GM21423 (cell line): ENCODE measurements at regions not wholly inside any gene's neighbourhood (a gene's known extent, or its start where the extent isn't known, plus 50 kb on each side); places are given as distances from the start of the nearest gene placed in this dataset.
"Not testable (repeated sequence)": the region's sequence is repeated elsewhere in the genome, so short reads cannot be mapped to it uniquely, and the experiment has no call there.

ENCODE experiments used
- ATAC-seq: cut with Tn5 transposase; IDR thresholded peaks from one replicate; pipeline ENCODE4 v1.9.1; 2021; ENCODE audit warnings: mild to moderate bottlenecking, moderate library complexity; ENCODE audit not compliant: unreplicated experiment

GRCh38 chr14:36418937-36419336 lies 98.5 kb upstream of the MBIP start:
- no peak for ATAC-seq

- ATAC-seq = not testable (repeated sequence)
Observed at GRCh38 chr14:36411951-36412350, 91.5 kb upstream of the MBIP start.

GRCh38 chr14:36408388-36408787 lies 88.0 kb upstream of the MBIP start:
- no peak for ATAC-seq

DNA sequence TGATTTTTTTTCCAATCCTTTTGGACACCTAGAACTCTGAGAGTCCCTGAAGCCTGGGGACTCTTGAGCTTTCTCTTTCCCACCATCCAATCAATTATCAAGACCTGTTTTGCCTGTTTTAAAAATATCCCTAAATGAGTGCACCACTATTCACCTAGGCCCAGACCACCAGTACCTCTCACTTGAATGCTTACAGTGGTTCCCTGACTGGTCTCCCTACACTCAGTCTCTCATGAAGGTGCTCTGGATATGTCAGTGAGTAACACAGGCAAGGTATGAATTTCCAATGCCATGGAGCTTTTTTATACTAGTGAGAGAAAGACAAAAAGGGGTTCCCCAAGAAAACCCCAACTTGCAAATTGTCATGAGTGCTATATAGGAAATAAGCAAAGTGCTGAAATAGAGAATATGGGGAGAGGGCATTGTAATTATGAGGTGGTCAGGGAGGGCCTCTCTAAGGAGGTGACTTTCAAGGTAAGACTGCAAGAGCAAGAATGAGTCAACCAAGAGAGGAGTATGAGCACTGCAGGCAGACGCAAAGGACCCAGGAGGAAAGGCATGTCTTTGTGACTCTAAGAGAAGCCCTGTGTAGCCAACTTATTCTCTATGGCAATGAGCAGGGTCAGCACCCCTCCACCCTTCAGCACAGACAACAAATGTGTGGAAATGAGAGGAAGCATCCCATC lies 85.3 kb upstream of the MBIP start:
- ATAC-seq = no peak

DNA sequence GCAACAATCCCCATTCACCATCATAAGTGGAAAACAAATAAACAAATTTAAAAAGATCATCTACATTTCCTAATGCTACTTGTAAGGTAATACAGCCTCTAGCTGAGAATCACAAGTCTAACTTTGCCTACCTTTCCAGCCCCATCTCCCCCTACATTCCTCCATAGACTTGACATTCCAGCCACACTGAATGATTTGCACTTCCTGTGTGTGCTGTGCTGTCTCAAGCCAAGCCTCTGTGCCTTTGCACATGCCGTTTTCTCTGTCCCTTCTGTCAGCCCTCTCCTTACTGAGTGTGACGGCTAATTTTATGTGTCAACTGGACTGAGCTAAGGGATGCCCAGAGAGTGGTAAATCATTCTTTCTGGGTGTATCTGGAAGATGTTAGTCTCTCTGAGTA lies 82.4 kb upstream of the MBIP start:
- ATAC-seq = no peak

- no peak for ATAC-seq
Observed at GRCh38 chr14:36398463-36399291, 78.2 kb upstream of the MBIP start.

GRCh38 chr14:36397357-36397756 lies 76.9 kb upstream of the MBIP start:
- no peak for ATAC-seq

DNA sequence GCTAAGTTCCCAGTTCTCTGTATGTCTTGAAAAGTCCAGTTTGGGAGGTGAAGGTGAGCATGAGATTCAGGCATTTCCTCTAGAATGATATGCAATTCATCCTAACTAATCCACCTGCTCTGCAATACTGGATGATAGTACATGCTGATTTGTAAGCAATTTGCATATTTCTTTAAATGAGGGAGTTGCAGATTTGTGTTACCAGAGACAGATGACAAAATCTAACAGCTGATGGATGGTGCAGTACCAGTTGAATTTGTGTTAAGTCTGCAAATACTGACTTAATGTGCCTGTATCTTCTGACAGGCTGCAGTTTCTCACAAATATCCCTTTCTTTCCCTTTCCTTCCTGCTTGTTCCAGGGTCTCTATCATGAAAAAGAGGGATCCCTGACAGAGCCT lies 76.4 kb upstream of the MBIP start:
- no peak for ATAC-seq

- no peak for ATAC-seq
Observed at GRCh38 chr14:36394593-36394992, 74.2 kb upstream of the MBIP start.

- no peak for ATAC-seq
Observed at GRCh38 chr14:36390718-36391117, 70.3 kb upstream of the MBIP start.

DNA sequence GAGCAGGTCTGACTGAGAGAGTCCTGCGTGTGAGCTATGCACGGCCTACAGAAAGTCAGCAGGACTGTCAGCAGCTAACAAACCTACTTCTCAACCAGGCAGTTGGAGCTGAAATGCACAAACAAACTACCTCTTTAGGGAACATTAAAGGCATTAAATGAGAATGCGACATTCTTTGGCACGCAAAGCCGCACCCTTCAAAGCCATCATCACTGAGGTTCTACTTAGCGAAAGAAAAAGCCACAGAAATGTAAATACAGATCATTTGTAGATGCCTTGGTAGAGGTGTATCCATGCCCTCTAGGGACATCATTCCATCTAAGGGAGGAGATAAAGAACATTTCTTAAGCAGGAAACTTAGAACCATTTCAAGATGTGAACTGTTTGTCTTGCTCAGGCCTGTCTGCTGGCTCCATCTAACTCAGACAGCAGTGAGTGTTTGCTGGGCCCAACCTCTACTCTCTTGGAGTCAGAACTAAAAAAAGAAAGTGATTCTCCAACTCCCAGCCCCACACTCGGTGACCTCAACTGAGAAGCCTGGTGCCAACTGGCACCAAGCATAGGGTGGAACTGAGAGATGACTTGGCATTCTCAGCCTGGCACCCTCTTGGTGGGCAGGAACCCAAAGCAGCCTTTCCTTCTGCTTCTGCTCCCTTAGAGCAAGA lies 63.5 kb upstream of the MBIP start:
- ATAC-seq = no peak

DNA sequence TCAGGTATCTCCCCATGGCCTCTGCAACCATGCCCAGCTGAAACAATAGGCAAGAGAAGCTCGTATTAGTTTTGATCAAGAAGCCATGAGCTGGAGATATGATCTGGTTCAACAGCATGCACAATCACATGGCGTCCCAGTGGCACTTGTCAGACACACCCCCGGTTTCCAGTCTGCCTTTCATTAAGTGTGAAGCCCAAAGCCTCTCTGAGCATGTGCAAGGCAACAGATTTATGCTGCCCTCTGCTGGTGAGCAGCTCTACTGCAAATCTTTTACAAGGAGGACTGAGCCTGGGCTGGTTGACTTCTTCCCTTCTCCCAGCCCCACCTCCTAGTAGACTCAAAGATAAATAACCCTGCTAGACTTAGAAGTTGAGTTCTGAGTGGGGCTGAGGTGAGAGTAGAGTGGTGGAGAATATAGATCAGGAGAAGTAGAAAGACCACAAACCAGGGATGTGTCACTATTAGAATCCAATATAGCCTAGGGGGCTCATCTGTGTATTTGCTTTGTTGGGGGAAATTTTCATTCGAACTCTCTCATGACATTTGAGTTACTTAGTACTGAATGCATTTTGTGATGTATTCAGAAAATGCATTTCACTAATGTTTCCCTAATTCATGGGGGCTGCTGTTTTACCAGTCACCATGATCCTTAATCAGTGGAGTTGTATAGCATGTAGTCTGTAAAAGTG lies 53.7 kb upstream of the MBIP start:
- ATAC-seq = peak; percentile 87
